Mononuclear cell (primary cell): ENCODE measurements at regions not wholly inside any gene's neighbourhood (a gene's known extent, or its start where the extent isn't known, plus 50 kb on each side); places are given as distances from the start of the nearest gene placed in this dataset.

Source experiments
- H3K27me3 ChIP-seq: 2 replicates; pipeline ENCODE4 v1.6.0; 2011; ENCODE audit warnings: low read length, control low read depth; ENCODE audit not compliant: insufficient read depth
- H3K4me1 ChIP-seq: 2 replicates; pipeline ENCODE4 v1.5.1; 2011; ENCODE audit warnings: mild to moderate bottlenecking, low read length, control low read depth; ENCODE audit not compliant: insufficient read depth
- H3K4me3 ChIP-seq: 2 replicates; pipeline ENCODE4 v1.5.1; 2011; ENCODE audit warnings: mild to moderate bottlenecking, low read length, moderate library complexity
- H3K9me3 ChIP-seq: 2 replicates; pipeline ENCODE4 v1.5.1; 2011; ENCODE audit warnings: low read depth, mild to moderate bottlenecking, control low read depth, low read length

- Histone ChIP-seq H3K9me3 (no peaks in the 10 kb centered on the region), H3K27me3 (no peaks in the 10 kb centered on the region), H3K4me1 (peaks cover 43% of the 10 kb centered on the region), H3K4me3 (no peak overlapping the region)
Observed at GRCh38 chr3:171967137-171967783, 72.1 kb upstream of the FNDC3B start.

- no peaks in the 10 kb centered on the region for H3K27me3 ChIP-seq
- H3K4me3 ChIP-seq = no peak overlapping the region
- H3K4me1 ChIP-seq = peaks cover 46% of the 10 kb centered on the region
- H3K9me3 ChIP-seq = no peaks in the 10 kb centered on the region
Observed at GRCh38 chr3:171967932-171968678, 71.3 kb upstream of the FNDC3B start.

DNA sequence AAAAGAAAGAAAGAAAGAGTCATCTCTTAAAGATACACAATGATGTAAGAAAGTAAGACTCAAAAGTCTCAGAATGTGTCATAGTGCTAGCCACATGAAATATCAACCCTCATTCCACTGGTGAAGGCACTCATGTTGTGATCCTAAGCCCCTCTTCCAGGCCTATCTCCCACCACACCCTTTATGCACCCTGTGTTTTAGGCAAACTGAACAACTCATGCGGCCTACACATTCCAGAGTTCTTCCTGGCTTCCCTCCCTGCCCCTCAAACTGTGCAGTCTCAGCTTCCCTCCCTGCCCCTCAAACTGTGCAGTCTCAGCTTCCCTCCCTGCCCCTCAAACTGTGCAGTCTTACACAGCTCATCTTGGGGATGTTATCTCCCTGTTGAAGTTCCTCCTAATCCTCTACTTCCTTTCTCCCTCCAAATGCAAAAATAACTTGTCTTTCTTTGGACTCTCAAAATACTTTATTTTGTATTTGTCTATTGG, 69.0 kb upstream of the FNDC3B start:
- Histone ChIP-seq H3K9me3 (no peaks in the 10 kb centered on the region), H3K4me3 (no peak overlapping the region), H3K27me3 (no peaks in the 10 kb centered on the region), H3K4me1 (peaks cover 58% of the 10 kb centered on the region)

DNA sequence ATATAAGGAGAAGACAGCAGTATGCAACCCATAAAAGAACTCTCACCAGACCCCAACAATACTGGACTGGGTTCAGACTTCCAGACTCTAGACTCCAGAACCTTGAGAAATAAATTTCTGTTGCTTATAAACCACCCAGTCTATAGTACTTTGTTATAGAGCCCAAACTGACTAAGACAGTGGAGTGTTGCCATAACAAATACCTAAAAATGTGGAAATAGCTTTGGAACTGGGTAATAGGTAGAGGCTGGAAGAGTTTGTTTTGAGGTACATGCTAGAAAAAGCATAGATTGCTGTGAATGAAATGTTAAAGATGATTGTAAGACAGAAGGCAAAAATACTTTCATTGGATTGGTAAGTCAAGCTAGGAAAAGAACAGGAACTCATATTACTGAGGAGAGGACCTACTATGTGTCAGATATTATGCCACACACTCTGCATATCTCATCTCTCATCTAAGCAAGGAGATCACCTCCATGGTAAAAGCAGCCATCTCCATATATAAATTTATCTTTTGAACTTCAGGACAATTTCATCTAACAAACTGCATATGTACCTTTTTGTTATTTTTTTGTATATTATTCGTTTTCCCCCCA, 67.4 kb upstream of the FNDC3B start:
- H3K9me3 ChIP-seq = no peaks in the 10 kb centered on the region
- H3K27me3 ChIP-seq = no peaks in the 10 kb centered on the region
- peaks cover 64% of the 10 kb centered on the region for H3K4me1 ChIP-seq
- no peak overlapping the region for H3K4me3 ChIP-seq

GRCh38 chr3:171972871-171973348, 66.5 kb upstream of the FNDC3B start:
- Histone ChIP-seq H3K27me3 (no peaks in the 10 kb centered on the region), H3K4me1 (peaks cover 66% of the 10 kb centered on the region), H3K9me3 (no peaks in the 10 kb centered on the region), H3K4me3 (no peak overlapping the region)

DNA sequence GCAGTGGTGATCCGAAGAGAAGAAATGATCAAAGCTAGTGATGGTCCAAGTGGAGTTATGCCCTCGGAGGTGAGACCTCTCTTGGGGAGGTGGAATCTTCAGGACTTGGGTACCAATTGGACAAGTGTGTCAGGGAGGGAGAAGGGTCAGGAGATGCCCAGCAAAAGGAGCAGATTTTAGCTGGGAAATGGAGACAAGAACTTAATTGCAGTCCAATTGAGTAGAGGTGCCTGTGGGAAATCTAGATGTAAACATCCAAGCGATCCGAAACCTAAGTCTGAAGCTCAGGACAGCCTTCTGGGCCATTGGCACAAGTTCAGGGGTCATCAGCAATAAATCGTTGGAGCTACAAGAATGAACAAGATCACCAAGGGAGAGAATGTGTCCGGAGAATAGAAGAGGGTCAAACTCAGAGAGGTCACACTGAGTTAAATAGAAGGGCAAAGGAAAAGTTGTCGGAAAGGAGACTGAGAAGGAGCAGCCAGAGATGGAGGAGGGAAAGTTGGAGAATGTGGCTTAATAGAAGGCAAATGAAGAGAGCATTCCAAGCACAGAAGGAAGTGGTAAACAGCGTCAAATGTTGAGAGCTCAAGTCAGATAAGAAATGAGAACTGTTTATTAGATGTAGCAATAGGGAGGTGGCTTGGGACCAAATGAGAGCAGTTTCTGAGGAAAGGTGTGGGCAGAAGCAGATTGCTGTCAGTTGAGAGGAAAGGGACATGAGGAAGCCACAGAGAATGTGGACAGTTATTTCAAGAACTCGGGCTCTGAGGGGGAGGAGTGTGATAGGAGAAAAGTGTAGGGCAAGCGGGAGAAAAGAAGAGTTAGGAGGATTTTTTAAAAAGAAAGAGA, 64.2 kb upstream of the FNDC3B start:
- no peak overlapping the region for H3K4me3 ChIP-seq
- no peaks in the 10 kb centered on the region for H3K27me3 ChIP-seq
- peaks cover 74% of the 10 kb centered on the region for H3K4me1 ChIP-seq
- H3K9me3 ChIP-seq = no peaks in the 10 kb centered on the region

DNA sequence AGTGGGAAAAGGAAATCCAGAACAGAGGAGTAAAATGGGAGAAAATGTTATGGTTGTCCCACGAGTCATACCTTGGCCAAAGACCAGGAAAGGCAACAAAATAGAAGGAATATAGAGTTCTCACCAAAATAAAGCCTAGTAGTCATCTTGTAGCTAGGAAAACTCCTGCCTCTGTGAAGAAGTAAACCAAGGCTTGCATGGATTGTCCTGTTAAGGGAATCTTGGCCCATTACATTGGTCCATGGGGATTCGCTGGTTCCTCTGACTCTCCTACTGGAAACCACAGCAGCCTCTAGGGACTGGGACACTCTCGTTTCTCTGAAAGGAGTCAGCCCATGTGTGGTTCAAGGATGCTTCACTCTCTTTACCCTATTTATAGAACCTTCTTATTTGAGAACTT, 62.9 kb upstream of the FNDC3B start:
- Histone ChIP-seq H3K9me3 (no peaks in the 10 kb centered on the region), H3K4me1 (peaks cover 75% of the 10 kb centered on the region), H3K27me3 (no peaks in the 10 kb centered on the region), H3K4me3 (no peak overlapping the region)

GRCh38 chr3:171977441-171977840, 61.9 kb upstream of the FNDC3B start:
- H3K4me3 ChIP-seq = no peak overlapping the region
- no peaks in the 10 kb centered on the region for H3K27me3 ChIP-seq
- no peaks in the 10 kb centered on the region for H3K9me3 ChIP-seq
- peaks cover 83% of the 10 kb centered on the region for H3K4me1 ChIP-seq

GRCh38 chr3:171977860-171978259, 61.5 kb upstream of the FNDC3B start:
- Histone ChIP-seq H3K9me3 (no peaks in the 10 kb centered on the region), H3K4me3 (no peak overlapping the region), H3K27me3 (no peaks in the 10 kb centered on the region), H3K4me1 (peaks cover 86% of the 10 kb centered on the region)

DNA sequence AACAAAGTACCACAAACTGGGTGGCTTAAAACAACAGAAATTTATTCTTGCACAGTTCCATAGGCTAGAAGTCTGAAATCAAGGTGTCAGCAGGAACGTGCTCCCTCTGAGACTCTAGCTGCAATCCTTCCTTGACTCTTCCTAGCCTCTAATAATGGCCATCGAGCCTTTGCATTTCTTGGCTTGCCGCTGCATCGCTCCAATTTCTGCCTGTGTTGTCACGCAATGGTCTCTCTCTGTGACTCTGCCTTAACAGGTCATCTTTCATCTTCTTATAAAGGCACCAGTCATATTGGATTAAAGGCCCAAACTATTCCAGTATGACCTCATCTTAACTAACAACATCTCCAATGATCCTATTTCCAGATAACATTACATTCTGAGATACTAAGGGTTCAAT, 61.0 kb upstream of the FNDC3B start:
- Histone ChIP-seq H3K4me1 (peaks cover 88% of the 10 kb centered on the region), H3K9me3 (no peaks in the 10 kb centered on the region), H3K27me3 (no peaks in the 10 kb centered on the region), H3K4me3 (no peak overlapping the region)

DNA sequence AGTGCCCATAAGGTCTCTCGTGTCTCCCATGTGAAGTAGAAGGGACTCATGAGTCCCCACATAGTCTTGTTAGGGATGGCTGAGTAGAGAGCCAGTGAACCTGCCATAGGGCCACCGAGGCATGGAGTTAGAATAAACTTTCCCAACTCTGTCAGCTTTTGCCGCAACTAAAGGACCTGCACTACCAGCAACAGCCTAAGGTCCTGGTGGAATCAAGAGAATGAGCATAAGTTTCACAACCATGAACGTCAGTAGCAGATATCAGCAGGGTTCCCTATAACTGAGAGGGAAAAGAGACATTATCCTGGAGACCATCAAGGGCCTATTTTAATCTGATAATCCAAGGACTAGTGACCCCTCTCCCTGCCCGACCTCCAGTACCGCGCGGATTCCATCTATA, 60.3 kb upstream of the FNDC3B start:
- H3K9me3 ChIP-seq = no peaks in the 10 kb centered on the region
- H3K4me1 ChIP-seq = peaks cover 93% of the 10 kb centered on the region
- no peaks in the 10 kb centered on the region for H3K27me3 ChIP-seq
- no peak overlapping the region for H3K4me3 ChIP-seq

DNA sequence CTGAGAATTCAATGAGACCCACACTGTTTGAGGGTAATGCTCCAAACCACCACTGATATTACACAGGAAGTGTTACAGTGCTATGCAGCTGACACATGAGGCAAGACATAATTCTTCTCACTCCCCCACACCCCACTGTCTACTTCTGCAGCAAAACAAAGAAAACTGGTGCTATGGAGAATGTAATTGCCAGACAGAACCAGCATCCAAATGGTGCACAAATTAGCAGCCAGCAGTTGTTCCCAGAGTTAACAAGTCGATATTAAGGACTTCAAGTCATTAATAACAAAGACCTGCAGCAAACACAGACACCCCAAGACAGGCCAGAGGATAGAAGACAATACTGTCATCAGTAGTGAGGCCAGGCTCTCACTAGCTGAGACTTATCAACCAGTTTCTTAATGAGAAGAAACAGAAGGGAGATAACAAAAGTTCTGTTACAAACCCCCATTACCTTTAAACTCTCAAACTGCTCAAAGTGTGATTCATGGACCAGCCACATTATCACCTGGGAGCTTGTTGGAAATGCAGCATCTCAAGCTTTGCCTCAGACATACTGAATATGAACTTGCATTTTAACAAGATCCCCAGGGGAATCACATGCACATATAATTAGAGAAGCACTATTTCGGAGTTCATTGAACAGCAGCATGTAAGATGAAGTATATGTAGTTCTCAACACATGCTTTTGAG, 58.7 kb upstream of the FNDC3B start:
- Histone ChIP-seq H3K27me3 (no peaks in the 10 kb centered on the region), H3K9me3 (no peaks in the 10 kb centered on the region), H3K4me1 (peaks cover 92% of the 10 kb centered on the region), H3K4me3 (no peak overlapping the region)

- H3K4me3 ChIP-seq = no peak overlapping the region
- no peaks in the 10 kb centered on the region for H3K27me3 ChIP-seq
- no peaks in the 10 kb centered on the region for H3K9me3 ChIP-seq
- peaks cover 90% of the 10 kb centered on the region for H3K4me1 ChIP-seq
Observed at GRCh38 chr3:171981271-171981605, 58.1 kb upstream of the FNDC3B start.

- H3K4me3 ChIP-seq = no peak overlapping the region
- peaks cover 81% of the 10 kb centered on the region for H3K4me1 ChIP-seq
- no peaks in the 10 kb centered on the region for H3K27me3 ChIP-seq
- no peaks in the 10 kb centered on the region for H3K9me3 ChIP-seq
Observed at GRCh38 chr3:171982828-171983227, 56.5 kb upstream of the FNDC3B start.
